Activated naive CD4-positive, alpha-beta T cell (primary cell): ENCODE measurements at regions not wholly inside any gene's neighbourhood (a gene's known extent, or its start where the extent isn't known, plus 50 kb on each side); places are given as distances from the start of the nearest gene placed in this dataset.

ENCODE experiments used
- DNase-seq, 4 experiments: peaks; one replicate each; lab custom pipeline; 2025; lab: John Stamatoyannopoulos, UW

GRCh38 chr21:27112186-27112585 is 145.3 kb upstream of the ADAMTS5 start:
- DNase-seq, result no peak

GRCh38 chr21:27110956-27111355 is 144.1 kb upstream of the ADAMTS5 start:
- DNase-seq, result no peak

GRCh38 chr21:27108701-27109100 is 141.8 kb upstream of the ADAMTS5 start:
- no peak for DNase-seq

GRCh38 chr21:27108228-27108627 is 141.3 kb upstream of the ADAMTS5 start:
- DNase-seq, result no peak

GRCh38 chr21:27104846-27105431 is 138.1 kb upstream of the ADAMTS5 start:
- DNase-seq, result no peak

GRCh38 chr21:27103768-27104167 is 136.9 kb upstream of the ADAMTS5 start:
- DNase-seq, result no peak

- no peak for DNase-seq
These were observed 134.6 kb upstream of the ADAMTS5 start for GRCh38 chr21:27101523-27101922.

GRCh38 chr21:27094184-27094948 is 127.5 kb upstream of the ADAMTS5 start:
- no peak for DNase-seq

GRCh38 chr21:27086630-27087029 is 119.7 kb upstream of the ADAMTS5 start:
- no peak for DNase-seq

- no peak for DNase-seq
These were observed 119.3 kb upstream of the ADAMTS5 start for GRCh38 chr21:27086186-27086585.

- DNase-seq, result no peak
These were observed 118.5 kb upstream of the ADAMTS5 start for GRCh38 chr21:27085387-27085786.

GRCh38 chr21:27083144-27083543 is 116.3 kb upstream of the ADAMTS5 start:
- DNase-seq, result no peak

GRCh38 chr21:27082431-27083010 is 115.6 kb upstream of the ADAMTS5 start:
- DNase-seq, result no peak

- DNase-seq, result no peak
These were observed 112.8 kb upstream of the ADAMTS5 start for GRCh38 chr21:27079636-27080240.

- DNase-seq, result no peak
These were observed 112.0 kb upstream of the ADAMTS5 start for GRCh38 chr21:27078915-27079314.

- no peak for DNase-seq
These were observed 110.6 kb upstream of the ADAMTS5 start for GRCh38 chr21:27077501-27077900.

GRCh38 chr21:27076025-27076424 is 109.1 kb upstream of the ADAMTS5 start:
- no peak for DNase-seq

GRCh38 chr21:27070861-27071670 is 104.2 kb upstream of the ADAMTS5 start:
- DNase-seq, result no peak

GRCh38 chr21:27068811-27069210 is 101.9 kb upstream of the ADAMTS5 start:
- DNase-seq, result no peak

GRCh38 chr21:27067226-27067625 is 100.3 kb upstream of the ADAMTS5 start:
- no peak for DNase-seq

GRCh38 chr21:27062443-27062842 is 95.6 kb upstream of the ADAMTS5 start:
- DNase-seq, result no peak

- no peak for DNase-seq
These were observed 94.9 kb upstream of the ADAMTS5 start for GRCh38 chr21:27061770-27062169.
